HCT116 (cell line): ENCODE measurements at regions not wholly inside any gene's neighbourhood (a gene's known extent, or its start where the extent isn't known, plus 50 kb on each side); places are given as distances from the start of the nearest gene placed in this dataset.

Source experiments
- ATAC-seq: fragments of 200-7000 bp; cut with Tn5 transposase; 2 replicates; pipeline ENCODE4 v1.9.1; 2020; ENCODE audit warnings: mild to moderate bottlenecking, moderate library complexity
- BruUV-seq: library from RNA; stranded (reverse); fragments of 400-500 nt; replicated peaks from 2 replicates; lab custom pipeline; 2021; lab: Mats Ljungman, UMichigan
- CTCF ChIA-PET: fragments of 300-600 bp; sonication (Branson Sonifier 250); formaldehyde crosslinking; loops from one replicate; lab custom pipeline; 2021; ENCODE audit warnings: antibody characterized with exemption; lab: Charles Lee
- POLR2A ChIA-PET: fragments of 300-600, 350-600 bp; sonication (Branson Sonifier 250); formaldehyde crosslinking; loops from one replicate; lab custom pipeline; 2021; ENCODE audit warnings: antibody characterized with exemption; lab: Charles Lee
- RAD21 ChIA-PET, 2 experiments: fragments of 300-600 bp; sonication (Branson Sonifier 250); formaldehyde crosslinking; loops; one replicate each; lab custom pipeline; 2023; ENCODE audit warnings: low total read pairs in 2 of 2; ENCODE audit not compliant: uncharacterized antibody in 2 of 2, unreplicated experiment in 2 of 2, low non-redundant PET in 1 of 2; lab: Charles Lee
- DNase-seq: peaks from one replicate; pipeline ENCODE4 v3.0.0-alpha.2; 2010; ENCODE audit warnings: low read depth, low spot score
- H2AFZ ChIP-seq: fragments of 200-600 bp; shearing (Covaris generic), sonication (generic); 2 replicates; pipeline ENCODE4 v1.6.1; 2017; ENCODE audit warnings: low read depth, mixed run types, mixed read lengths, antibody characterized with exemption, low read length; ENCODE audit not compliant: poor library complexity, severe bottlenecking
- H3K27ac ChIP-seq: 2 replicates; pipeline ENCODE4 v1.5.1; 2012; ENCODE audit warnings: low read depth, low read length
- H3K27me3 ChIP-seq: fragments of 200-600 bp; sonication (generic); 2 replicates; pipeline ENCODE4 v1.6.1; 2016; ENCODE audit warnings: mixed run types, low read length, mixed read lengths; ENCODE audit not compliant: insufficient read depth
- H3K36me3 ChIP-seq, 2 experiments: fragments of 200-500 bp in 1 of 2; fragments of 200-600 bp in 1 of 2; sonication (Bioruptor generic) in 1 of 2; sonication (generic) in 1 of 2; 2 replicates each; pipeline versions ENCODE4 v1.5.1 to v1.6.1; 2014 to 2016; ENCODE audit warnings: low read length in 2 of 2, inconsistent platforms in 1 of 2, mixed read lengths in 1 of 2, mixed run types in 1 of 2; ENCODE audit not compliant: insufficient read depth in 2 of 2, control insufficient read depth in 1 of 2
- H3K4me1 ChIP-seq, 2 experiments: fragments of 200-600 bp in 1 of 2; sonication (generic) in 1 of 2; 2 replicates each; pipeline versions ENCODE4 v1.5.1 to v1.6.1; 2012 to 2017; ENCODE audit warnings: low read length in 2 of 2, inconsistent platforms in 1 of 2, mild to moderate bottlenecking in 1 of 2, mixed read lengths in 1 of 2, mixed run types in 1 of 2, moderate library complexity in 1 of 2; ENCODE audit not compliant: insufficient read depth in 2 of 2, control insufficient read depth in 1 of 2
- H3K4me2 ChIP-seq: fragments of 200-600 bp; sonication (generic); 2 replicates; pipeline ENCODE4 v1.6.1; 2017; ENCODE audit warnings: mixed run types, low read length, mixed read lengths
- H3K4me3 ChIP-seq, 2 experiments: fragments of 200-600 bp in 1 of 2; sonication (generic) in 1 of 2; replicated peaks in 1 of 2; 2 replicates each; pipeline ENCODE4 v1.5.1; 2011 to 2016; ENCODE audit warnings: low read length in 2 of 2, control low read depth in 1 of 2, low read depth in 1 of 2, mild to moderate bottlenecking in 1 of 2, mixed read lengths in 1 of 2, mixed run types in 1 of 2
- H3K79me2 ChIP-seq: fragments of 200-600 bp; sonication (generic); 2 replicates; pipeline ENCODE4 v1.6.1; 2017; ENCODE audit warnings: mild to moderate bottlenecking, mixed run types, low read length, moderate library complexity, mixed read lengths; ENCODE audit not compliant: insufficient read depth
- H3K9ac ChIP-seq: fragments of 200-600 bp; sonication (generic); 2 replicates; pipeline ENCODE4 v1.6.1; 2016; ENCODE audit warnings: low read length, mixed read lengths
- H3K9me2 ChIP-seq: fragments of 200-600 bp; sonication (generic), shearing (Covaris generic); 2 replicates; pipeline ENCODE4 v1.6.1; 2017; ENCODE audit warnings: mixed run types, mild to moderate bottlenecking, moderate library complexity; ENCODE audit not compliant: insufficient read depth
- H3K9me3 ChIP-seq, 2 experiments: fragments of 200-500 bp in 1 of 2; fragments of 200-600 bp in 1 of 2; sonication (Bioruptor generic) in 1 of 2; sonication (generic) in 1 of 2; 2 replicates each; pipeline ENCODE4 v1.6.1; 2014 to 2017; ENCODE audit warnings: low read length in 2 of 2, mixed read lengths in 2 of 2, inconsistent platforms in 1 of 2, low read depth in 1 of 2, mild to moderate bottlenecking in 1 of 2, mixed run types in 1 of 2, moderate library complexity in 1 of 2; ENCODE audit not compliant: control insufficient read depth in 1 of 2, insufficient read depth in 1 of 2
- H4K20me1 ChIP-seq: fragments of 200-600 bp; sonication (generic), shearing (Covaris generic); 2 replicates; pipeline ENCODE4 v1.6.1; 2017; ENCODE audit warnings: mixed run types, mild to moderate bottlenecking, moderate library complexity; ENCODE audit not compliant: insufficient read depth
- CBX3 ChIP-seq: IDR thresholded peaks from 2 replicates; pipeline ENCODE4 v1.6.1; 2012; ENCODE audit warnings: low read depth
- CEBPB ChIP-seq: IDR thresholded peaks from 2 replicates; pipeline ENCODE4 v1.6.1; 2012; ENCODE audit warnings: low read depth
- CTCF ChIP-seq, 3 experiments: fragments of 200-600 bp in 1 of 3; sonication (generic) in 1 of 3; IDR thresholded peaks in 2 of 3; conservative IDR thresholded peaks in 1 of 3; 2 replicates each; pipeline ENCODE4 v1.5.1; 2012 to 2017; ENCODE audit warnings: low read depth in 2 of 3, low read length in 2 of 3, antibody characterized with exemption in 1 of 3, borderline replicate concordance in 1 of 3, control low read depth in 1 of 3, mild to moderate bottlenecking in 1 of 3, mixed read lengths in 1 of 3, mixed run types in 1 of 3, moderate library complexity in 1 of 3; ENCODE audit not compliant: insufficient read depth in 1 of 3
- EGR1 ChIP-seq: IDR thresholded peaks from 2 replicates; pipeline ENCODE4 v1.6.1; 2012; ENCODE audit warnings: low read depth
- EZH2 ChIP-seq: fragments of 200-600 bp; sonication (generic); IDR thresholded peaks from 2 replicates; pipeline ENCODE4 v1.6.1; 2017; ENCODE audit warnings: antibody characterized with exemption, mixed run types
- FOSL1 ChIP-seq: IDR thresholded peaks from 2 replicates; pipeline ENCODE4 v1.6.1; 2012; ENCODE audit warnings: low read depth
- POLR2AphosphoS5 ChIP-seq: IDR thresholded peaks from 2 replicates; pipeline ENCODE4 v1.6.1; 2011; ENCODE audit warnings: mild to moderate bottlenecking, low read depth, low read length, moderate library complexity
- RAD21 ChIP-seq: IDR thresholded peaks from 2 replicates; pipeline ENCODE4 v1.6.1; 2012; ENCODE audit warnings: low read depth, mild to moderate bottlenecking
- REST ChIP-seq: IDR thresholded peaks from 2 replicates; pipeline ENCODE4 v1.6.1; 2012; ENCODE audit warnings: low read depth
- SIN3A ChIP-seq: IDR thresholded peaks from 2 replicates; pipeline ENCODE4 v1.6.1; 2012; ENCODE audit warnings: low read depth
- TCF7L2 ChIP-seq: IDR thresholded peaks from 2 replicates; pipeline ENCODE4 v1.7.0; 2011; ENCODE audit warnings: borderline replicate concordance, inconsistent platforms; ENCODE audit not compliant: insufficient read depth, insufficient read length; ENCODE audit errors: extremely low read depth
- YY1 ChIP-seq: IDR thresholded peaks from 2 replicates; pipeline ENCODE4 v1.6.1; 2011; ENCODE audit warnings: low read length, low read depth, moderate library complexity, mild to moderate bottlenecking; ENCODE audit not compliant: insufficient replicate concordance; ENCODE audit errors: extremely low read depth
- ZBTB33 ChIP-seq: IDR thresholded peaks from 2 replicates; pipeline ENCODE4 v1.6.1; 2011; ENCODE audit warnings: mild to moderate bottlenecking, low read length, moderate library complexity; ENCODE audit not compliant: insufficient replicate concordance; ENCODE audit errors: extremely low read depth
- ZNF274 ChIP-seq: fragments of 200-500 bp; sonication (Bioruptor generic); IDR thresholded peaks from 2 replicates; pipeline ENCODE4 v1.6.1; 2014; ENCODE audit warnings: mild to moderate bottlenecking, low read depth, low read length, inconsistent platforms
- intact Hi-C: fragments of 100-400 bp; cut with micrococcal nuclease; formaldehyde crosslinking; loops from 2 replicates; pipeline ENCODE4 v1.10.0; 2022
- TF ChIP-seq, protein P1 (sequence below): IDR thresholded peaks from 2 replicates; pipeline ENCODE4 v1.6.1; 2012

DNA sequence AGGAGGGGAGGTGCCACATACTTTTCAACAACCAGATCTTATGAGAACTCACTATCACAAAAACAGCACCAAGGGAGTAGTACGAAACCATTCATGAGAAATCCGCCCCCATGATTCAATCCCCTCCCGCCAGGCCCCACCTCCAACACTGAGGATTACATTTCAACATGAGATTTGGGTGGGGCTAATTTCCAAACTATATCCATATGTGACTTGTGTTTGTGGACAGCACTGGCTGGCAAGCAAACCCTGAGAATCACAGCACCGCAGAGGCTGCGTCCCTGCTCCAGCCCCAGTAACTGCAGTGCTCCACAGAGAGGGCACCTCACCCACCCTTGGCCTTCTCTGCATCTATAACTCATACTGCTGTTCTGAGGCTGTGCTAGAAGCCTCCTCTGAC lies 211.2 kb upstream of the PODXL start:
- ATAC-seq (no peak), DNase-seq (no peak)
- Histone ChIP-seq H3K27me3 (peaks cover 25% of the 10 kb centered on the region), H3K9ac (no peak overlapping the region), H3K79me2 (no peaks in the 10 kb centered on the region), H3K36me3 (no peaks in the 10 kb centered on the region), H3K9me3 (no peaks in the 10 kb centered on the region), H2AFZ (no peak overlapping the region), H3K4me1 (peaks cover 0 to 7% of the 10 kb centered on the region in 2 experiments; a peak in 2 of 4 replicates), H3K9me2 (no peaks in the 10 kb centered on the region), H3K27ac (no peak overlapping the region), H3K4me3 (no peak overlapping the region), H3K4me2 (no peak overlapping the region), H4K20me1 (no peaks in the 10 kb centered on the region)
- intact Hi-C loops: no loop called here
- BruUV-seq: no TSS peak
- CTCF ChIA-PET: no interaction called here
- RAD21 ChIA-PET: no interaction called here
- no peak for TF ChIP-seq CEBPB
- TF ChIP-seq, protein P1, sequence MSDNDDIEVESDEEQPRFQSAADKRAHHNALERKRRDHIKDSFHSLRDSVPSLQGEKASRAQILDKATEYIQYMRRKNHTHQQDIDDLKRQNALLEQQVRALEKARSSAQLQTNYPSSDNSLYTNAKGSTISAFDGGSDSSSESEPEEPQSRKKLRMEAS: no peak
- TF ChIP-seq FOSL1: no peak
- no peak for TF ChIP-seq RAD21
- no peak for TF ChIP-seq CTCF (IDR thresholded peaks at IDR 0.05 in 2 of 3, conservative IDR thresholded peaks at IDR 0.05 in 1 of 3; ENCODE audit: borderline replicate concordance in 1 of 3, insufficient read depth in 1 of 3, low read depth in 2 of 3, low read length in 2 of 3)
- TF ChIP-seq ZNF274: no peak
- TF ChIP-seq CBX3: no peak
- no peak for TF ChIP-seq EGR1
- TF ChIP-seq EZH2: no peak
- no peak for TF ChIP-seq POLR2AphosphoS5
- TF ChIP-seq SIN3A: no peak
- TF ChIP-seq ZBTB33: no peak
- no peak for TF ChIP-seq TCF7L2
- no peak for TF ChIP-seq REST
- TF ChIP-seq YY1: no peak
- POLR2A ChIA-PET: no interaction called here
